SKM-1 treated with dmso at 0.1 percent for 144 hours (cell line): ENCODE measurements at regions not wholly inside any gene's neighbourhood (a gene's known extent, or its start where the extent isn't known, plus 50 kb on each side); places are given as distances from the start of the nearest gene placed in this dataset.

Experiments used
- DNase-seq: peaks from one replicate; lab custom pipeline; 2025; ENCODE audit not compliant: unreplicated experiment; lab: John Stamatoyannopoulos, UW

DNA sequence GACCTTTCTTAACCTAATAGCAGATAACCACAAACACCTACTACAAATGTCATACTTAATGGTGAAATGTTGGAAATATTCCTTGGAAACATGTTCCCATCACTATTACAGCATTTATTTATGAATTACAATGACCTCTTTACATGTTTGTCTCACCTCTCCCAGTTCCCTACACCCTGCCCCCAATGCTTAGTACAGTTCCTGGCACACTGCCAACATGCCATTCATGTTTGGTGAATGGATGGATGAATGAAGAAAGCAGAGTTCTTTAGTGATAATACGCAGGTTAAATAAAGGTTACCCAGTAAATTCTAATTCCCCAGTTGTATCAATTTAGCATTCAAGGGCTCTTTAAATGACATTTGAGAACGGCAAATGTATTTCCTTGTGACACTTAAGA is 259.9 kb upstream of the ATP11B start:
- DNase-seq: no peak

DNA sequence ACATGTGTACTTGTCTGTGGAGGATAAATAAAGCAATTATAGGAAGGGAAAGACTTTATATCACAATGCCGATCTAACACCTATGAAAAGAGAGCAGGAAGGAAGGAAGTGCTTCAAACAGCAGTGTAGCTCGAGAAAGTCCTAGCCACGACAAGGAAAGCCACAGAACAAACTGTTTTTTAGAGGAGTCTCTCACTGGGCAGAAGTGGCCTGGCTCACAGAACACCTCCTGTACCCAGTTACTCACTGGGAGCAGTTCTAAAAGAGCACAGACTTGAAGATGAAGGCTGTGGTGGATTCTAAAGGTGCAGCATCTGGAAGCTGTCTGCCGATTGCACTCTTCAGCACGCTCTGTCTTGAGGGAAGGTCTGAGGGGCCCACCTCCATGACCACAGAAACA is 248.8 kb upstream of the ATP11B start:
- DNase-seq: no peak

DNA sequence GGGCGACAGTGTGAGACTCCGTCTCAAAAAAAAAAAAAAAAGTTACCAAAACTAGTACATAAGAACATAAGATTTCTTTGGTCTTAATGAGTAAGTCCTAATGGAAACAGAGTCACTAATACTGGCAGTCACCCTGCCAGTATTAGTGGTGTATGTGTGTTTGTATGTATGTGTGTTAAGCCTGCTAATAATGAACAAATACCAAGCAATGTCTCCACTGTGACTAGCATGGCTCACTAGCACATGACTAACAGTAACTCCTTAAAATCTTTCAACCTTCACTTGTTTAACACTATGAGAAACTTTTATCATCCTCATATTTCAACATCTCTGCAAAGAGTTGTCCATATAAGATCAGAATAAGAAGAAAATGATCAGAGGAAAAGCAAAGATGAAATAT is 231.0 kb upstream of the ATP11B start:
- no peak for DNase-seq

DNA sequence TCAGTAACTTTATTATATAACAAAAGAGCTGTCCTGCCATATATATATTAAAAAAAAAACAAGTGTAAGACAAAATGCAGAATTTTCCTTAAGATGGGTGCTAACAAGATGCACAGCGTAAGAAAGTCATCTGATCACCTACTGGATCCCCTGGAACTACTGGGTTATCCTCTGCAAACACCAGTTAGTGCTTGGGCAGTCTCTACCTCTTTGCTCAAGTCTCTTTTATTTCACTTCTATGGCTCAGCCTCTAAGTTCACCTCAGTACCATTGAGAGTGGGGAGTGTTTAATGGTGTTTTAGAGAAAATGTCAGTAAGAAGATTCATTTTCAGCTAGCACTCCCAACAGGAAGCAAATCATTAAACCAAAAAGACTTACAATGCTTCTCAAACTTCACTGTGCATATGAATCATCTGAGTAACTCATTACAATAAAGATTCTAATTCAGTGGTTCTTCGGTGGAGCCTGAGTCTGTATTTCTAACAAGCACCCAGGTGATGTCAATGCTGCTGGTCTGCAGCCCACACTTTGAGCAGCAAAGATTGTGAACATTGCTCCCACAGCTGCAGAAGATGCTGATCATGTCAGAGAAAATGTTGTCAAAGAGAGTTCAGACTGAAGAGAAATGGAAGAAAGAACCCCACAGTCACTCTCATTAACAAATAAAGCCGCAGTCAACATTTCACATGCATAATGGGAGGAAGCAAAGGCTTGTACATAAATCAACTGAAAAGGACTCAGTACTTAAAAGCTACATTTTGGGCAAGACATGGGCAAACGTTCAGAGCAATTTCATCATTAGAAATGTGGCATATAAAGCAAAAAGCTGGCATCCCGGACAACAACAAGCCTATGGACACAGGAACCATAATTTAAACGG is 227.1 kb upstream of the ATP11B start:
- no peak for DNase-seq

DNA sequence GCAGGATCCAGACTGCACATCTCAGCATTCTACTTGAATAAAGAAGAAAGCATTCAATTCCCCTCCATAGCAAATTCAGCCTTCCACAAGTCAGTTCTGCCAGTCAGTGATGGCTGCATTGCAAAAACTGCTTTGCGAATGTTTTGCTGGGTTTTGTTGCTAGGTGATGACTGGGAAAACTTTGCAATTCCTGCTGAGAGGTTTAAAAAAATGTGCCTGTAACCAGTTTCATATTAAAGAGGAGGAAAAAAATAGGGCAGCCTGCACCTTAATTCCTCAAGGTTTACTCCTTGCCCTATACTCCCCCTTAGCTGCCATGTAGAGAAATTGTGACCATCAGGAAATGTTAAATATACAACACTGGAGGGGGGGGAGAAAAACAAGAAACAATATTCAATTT is 225.6 kb upstream of the ATP11B start:
- DNase-seq: no peak

DNA sequence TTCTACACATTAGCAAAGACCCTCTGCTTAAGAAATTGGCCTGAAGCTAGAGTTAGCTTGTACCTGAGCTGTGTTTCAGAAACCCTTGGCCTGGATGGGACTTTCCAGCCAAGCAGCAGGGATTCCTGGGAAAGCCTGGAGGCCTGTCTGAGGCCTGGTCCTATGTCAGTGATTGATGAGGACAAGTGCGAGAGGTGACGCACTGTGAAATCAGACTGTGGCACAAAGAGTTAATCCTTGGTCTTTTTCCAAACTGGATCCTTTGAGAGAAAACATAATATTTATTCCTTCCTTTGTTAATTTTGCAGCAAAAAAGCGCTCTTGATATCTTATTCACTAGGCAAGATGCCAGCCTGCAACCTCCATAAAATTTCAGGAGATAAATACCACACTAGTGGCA is 225.0 kb upstream of the ATP11B start:
- no peak for DNase-seq

DNA sequence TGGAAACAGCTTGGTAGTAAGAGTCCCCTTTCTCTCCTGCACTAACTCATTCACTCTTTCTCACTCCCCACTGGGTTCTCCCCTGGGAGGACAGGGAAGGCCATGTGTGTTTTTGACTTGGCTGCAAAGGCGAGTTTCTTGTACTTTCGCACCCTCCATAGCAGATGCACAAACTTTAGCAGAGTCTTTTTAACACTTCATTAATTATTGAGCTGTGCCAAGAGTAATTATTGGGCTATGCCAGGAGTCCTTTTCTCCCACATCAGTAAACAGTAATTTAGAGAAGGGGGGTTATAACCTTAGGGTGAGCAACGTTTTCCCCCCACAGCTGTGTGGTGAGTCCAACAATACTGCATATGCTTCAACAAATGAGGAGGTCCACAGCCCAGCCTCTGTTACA is 224.4 kb upstream of the ATP11B start:
- no peak for DNase-seq

DNA sequence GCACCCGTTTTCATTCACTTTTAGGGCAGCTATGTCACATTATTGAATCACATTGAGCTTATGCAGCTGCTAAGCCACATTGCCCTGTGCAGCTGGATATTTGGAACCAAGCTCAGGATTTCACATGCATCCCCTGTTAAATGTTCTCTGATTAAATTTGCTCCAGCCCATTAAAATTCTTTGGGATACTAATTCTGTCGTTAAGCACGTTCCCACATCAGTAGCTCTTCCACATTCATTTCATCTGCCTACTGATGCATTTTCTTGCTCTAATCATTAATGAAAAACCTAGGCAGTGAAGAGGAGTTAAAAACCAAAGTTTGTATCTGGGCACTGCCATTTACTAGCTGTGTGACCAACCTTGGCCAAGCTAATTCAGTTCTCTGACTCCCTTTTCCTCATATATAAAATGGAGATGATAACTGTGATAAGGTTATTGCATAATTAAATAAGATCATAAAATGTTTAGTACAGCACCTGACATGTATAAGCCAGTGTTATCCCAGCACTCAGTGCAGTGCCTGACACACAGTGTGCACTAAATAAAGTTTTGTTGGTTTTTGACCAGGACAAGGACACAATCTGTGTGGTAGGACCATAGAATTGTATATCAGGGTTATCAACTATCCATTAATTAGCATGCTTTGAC is 222.2 kb upstream of the ATP11B start:
- no peak for DNase-seq

DNA sequence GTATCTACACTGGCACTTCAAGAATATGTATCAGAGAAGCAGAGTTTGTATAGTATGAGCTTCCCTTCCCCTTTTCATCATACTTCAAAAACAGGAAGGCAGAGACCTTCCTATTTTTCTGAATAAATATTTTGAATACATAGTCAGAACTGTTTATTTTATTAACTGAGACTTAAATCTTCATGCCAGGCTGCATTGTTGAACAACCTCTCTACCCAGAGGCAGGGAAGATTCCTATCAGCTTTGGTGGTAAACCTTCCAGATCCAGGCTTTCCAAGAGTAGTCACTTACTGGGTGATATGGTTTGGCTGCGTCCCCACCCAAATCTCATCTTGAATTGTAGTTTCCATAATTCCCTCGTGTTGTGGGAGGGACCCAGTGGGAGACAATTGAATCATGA is 217.4 kb upstream of the ATP11B start:
- DNase-seq: no peak

DNA sequence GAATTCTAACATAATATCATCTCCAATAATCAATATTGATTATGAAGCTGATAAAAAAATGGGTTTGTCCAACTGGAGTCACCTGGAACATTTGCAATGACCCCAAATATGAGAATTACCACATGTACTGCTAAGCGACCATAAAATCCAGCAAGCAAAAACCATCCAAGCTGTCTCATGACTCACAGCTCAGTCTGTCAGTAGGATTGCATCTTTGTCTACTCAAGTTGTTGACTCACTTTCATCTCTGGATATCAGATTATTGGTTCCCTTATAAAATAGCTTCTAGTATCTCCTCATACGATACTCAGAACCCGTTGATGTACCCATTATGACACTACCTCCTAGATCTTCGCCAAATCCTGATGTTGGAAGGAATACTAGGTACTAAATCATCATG is 209.8 kb upstream of the ATP11B start:
- no peak for DNase-seq

DNA sequence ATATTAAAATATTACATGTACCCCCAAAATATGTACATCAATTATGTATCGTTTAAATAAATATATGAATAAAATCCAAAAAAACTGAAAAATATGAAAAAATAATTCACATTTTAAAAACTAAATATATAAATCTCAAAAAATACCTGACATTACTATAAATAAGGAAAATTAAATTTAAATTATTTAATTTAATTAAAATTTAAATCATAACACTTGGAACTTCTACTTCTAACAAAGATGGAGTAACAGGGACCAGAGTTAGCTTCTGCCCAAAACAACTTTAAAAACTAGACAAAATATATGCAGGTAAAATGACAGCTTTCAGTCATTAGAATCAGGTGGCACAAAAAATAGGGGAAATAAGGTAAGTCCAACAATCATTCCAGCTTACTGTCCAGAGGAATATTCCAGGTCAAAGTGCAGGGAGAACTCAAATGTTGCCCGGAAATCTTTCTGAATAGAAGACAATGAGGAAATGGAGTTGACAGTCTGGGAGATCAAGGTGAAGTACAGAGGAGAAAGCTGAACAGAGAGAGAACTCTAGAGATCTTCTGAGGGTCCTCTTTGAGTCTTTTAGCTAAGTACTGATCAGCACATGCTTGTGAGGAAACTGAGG is 207.7 kb upstream of the ATP11B start:
- no peak for DNase-seq

DNA sequence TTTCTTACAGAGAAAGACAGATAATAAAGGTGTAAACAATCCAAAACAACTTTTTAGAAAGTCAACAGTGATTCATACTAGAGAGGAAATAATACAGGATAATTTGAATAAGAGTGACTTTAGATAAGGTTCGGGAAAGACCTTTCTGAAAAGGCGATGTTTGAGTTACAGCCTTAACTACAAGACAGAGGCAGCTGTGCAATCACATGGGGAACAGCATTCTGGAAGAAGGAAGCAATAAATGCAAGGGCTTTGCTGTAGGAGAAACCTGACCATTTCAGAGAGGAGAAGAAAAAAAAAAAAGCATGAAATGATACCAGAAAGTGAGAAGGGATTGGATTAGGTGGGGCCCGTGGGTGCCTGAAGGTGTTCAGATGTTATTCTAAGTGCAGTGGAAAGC is 200.6 kb upstream of the ATP11B start:
- DNase-seq: no peak

DNA sequence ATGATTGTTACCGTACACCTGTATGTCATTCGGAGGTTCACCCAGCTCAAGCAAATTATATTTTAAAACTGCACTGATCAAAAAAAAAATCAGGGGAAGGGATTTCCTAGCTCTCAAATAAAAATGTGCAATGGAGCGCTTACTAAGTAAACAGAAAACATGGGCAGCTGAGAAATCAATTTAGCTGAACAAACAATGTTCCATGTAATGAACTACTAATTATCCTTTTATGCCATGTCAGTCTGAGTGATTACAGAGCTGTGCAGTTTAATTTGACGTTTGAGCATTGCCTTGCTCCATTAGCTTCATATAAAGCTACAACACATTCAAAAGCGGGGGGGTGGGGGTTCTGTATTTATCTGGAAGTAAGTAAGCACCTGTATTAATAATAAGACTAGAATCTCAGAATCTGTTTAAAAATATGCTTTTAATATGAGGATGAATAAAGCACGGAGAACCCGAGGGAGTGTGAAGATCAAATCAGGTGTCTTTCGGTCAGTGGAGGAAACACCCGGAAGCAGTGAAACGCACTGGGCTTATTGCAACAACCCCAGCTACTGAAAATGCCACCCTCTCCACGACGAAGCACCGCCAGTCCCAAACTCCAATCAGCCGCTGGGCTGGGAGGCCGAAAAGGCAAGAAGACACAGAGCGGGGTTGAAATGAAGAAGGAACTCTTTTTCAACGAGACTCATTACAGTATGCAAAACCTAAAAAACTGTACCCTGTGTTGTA is 196.5 kb upstream of the ATP11B start:
- DNase-seq: no peak

DNA sequence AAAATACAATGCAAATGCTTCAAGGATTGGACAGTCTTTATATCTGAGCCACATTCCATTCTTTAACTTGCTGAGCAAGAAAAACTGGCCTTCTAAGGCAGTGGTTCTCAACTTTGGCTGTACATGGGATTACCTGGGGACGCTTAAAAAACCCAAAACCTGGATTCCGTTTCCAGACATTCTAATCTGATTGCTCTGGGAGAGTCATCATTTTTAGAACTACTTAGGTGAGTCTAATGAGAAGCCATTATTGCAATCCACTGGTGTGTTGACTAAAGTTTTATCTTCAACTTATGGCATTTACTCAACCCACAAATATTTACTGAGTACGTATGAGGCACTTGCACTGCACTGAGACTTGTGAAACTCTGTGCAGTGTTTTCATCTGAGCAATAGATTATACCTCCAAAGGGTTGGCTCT is 195.7 kb upstream of the ATP11B start:
- no peak for DNase-seq

DNA sequence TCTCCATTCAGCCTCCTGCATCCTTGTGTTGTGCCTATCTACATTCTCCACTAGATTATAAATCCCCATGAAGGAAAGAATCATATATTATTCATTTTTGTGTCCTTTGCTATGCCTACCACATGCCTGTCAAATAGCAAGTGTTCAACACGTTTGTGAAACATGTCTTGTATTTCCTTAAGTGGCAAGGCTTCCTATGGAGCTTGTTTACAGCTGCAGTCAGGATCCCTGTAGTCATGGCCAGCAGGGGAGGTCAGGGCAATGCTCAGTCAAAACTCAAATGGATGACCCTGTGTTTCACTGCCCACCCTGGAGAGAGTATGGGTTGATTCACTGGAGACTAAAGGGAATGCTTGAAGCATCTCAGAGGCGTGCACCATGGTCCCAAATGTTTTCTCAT is 191.7 kb upstream of the ATP11B start:
- DNase-seq: no peak

DNA sequence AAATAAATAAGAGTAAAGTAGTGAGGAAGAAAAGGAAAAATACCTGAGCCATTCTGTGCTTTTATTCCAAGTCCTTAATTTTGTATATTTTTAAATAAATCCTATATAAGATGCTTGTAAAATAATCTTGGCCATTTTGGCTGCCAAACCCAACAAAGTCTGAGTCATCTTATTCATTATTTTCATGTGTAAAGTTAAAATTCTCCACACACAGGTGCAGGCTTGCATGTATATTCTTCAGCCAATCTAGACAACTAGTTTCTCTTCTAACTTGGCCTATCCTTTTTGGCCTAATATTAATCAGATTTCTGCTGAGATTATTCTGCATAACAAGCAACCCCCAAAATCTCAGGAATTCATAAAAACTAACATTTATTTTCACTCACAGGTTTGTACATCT is 189.8 kb upstream of the ATP11B start:
- DNase-seq: no peak

DNA sequence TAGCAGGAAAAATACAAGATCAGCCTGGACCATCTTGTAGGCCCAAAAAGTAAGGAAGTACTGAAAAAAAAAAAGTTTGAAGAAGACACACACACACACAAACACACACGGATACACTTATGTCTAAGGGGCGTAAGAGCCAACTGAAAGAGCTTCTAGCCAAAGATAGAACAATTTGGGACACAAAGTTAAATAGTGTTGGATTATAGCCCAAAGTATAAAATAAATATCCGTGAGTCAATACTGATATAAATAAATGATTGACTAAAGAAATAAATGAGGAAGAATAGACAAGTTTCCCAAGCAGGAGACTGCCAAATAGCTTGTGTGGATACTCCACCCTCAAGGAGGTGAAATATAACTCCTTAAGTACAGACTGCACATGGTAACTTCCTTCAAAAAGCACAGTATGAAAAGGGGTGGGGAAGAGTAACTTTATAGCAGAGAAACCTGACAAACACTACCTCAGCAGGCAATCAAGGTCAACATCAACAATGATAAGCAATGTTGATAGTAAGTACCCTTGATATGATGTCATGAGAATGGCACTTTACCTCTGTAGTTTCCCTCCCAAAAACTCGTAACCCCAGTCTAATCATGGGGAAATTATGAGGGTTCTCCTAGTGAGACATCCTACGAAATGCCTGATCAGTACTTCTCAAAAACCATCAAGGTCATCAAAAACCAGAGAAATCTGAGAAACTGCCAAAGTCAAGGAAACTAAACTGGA is 187.3 kb upstream of the ATP11B start:
- DNase-seq: no peak

DNA sequence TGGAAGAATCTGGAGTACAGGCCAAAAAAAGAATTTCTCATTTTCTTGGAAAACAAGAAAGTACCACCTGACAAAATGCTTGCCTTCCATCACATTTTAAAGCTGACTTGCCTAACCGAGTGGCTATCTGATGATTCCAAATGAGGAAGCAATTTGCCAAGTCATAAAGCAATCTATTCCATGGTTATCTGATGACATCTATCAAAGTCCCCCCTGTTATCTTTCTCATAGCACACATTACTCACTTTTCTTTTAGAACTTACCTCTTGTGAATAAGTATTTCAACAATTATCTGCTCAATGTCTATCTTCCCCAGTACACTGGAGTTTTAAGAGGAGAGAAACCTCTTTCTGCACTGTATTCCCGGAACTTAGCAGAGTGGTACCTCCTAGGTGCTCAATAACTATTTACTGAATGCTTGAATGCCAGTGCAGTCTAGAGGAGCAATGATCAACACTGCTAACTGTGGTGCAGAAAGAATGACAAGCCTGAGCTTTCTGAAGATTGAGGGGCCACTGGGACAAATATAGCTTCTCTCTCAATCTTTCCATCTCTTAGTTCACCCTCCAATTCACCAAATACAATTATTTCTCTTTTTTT is 186.3 kb upstream of the ATP11B start:
- no peak for DNase-seq

DNA sequence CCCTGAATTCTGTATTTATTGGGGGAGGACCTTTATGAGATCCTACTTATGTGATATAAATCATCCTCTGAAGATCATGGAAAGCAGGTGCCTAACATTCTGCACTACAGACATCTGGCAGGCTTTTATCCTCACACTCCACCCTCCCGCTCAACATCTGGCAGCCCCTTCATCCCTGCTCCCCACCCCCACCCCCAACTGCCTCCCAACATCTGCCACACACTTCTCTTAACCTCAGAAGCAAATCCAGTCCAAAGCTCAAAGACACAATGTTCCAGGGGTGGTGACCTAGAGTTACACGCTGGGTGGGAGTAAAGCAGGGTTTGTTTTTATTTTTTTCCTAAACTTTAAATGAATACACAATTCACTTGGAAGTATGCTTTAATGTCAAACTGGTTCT is 184.5 kb upstream of the ATP11B start:
- no peak for DNase-seq

DNA sequence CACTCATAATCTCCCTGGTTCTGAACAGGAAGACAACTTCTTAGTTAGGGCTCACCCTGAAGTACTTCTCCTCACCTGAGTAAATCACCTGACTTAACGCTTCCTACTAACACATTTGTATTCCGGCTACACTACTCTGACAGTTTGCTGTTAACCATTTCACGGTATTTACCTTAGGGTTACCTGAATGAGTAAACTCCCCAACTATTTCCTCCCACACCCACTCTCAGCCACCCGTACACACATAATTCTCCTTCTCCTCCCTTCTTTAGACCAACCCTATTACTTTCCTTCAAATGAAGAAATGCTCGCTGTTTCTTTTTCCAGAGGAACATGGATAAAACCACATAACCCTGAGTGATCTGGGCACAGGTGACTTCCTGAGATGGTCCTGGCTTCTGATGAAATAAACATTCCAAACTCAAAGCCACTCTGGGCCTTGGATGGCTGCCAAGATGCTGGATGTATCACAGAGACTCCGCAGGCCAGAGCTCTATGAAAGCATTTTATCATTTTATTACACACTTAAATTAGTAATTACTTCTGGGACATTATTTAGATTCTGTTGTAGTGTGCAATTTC is 183.6 kb upstream of the ATP11B start:
- peak; percentile 30 for DNase-seq
